Right lobe of liver (tissue), 4 donors: ENCODE measurements at regions not wholly inside any gene's neighbourhood (a gene's known extent, or its start where the extent isn't known, plus 50 kb on each side); places are given as distances from the start of the nearest gene placed in this dataset.

Experiments used
- POLR2A ChIP-seq: fragments of 450-650 bp; IDR thresholded peaks from one replicate; pipeline ENCODE4 v1.6.1; 2017; ENCODE audit warnings: antibody characterized with exemption, mild to moderate bottlenecking
- TF ChIP-seq, protein P1 (sequence below), 4 donors: fragments of 200-600 bp in 3 of 4; fragments of 450-650 bp in 1 of 4; IDR thresholded peaks; one replicate each; pipeline versions ENCODE4 v1.5.1 to v1.8.0; 2016 to 2022; ENCODE audit warnings: antibody characterized with exemption in 4 of 4, mild to moderate bottlenecking in 2 of 4
- donor health status: DM: no; HTN: no; CAD: no.
- donor health status: DM: no; HTN: no; CAD: no.
- donor health status: DM: no; HTN: yes; CAD: no.

DNA sequence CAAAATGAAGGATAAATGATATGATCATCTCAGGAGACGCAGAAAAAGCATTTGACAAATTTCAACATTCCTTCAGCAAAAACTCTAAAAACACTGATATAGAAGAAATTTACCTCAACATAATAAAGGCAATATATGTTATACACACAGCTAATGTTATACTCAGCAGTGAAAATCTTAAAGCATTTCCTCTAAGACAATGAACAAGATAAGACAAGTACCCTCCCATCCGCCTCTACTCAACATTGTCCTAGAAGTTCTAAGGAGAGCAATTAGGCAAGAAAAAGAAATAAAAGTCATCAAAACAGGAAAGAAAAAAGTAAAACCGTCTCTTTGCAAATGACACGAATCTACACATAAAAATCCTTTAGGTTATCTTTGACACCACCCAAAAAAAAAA lies 1432.8 kb downstream of the CDH11 start:
- TF ChIP-seq, protein P1, sequence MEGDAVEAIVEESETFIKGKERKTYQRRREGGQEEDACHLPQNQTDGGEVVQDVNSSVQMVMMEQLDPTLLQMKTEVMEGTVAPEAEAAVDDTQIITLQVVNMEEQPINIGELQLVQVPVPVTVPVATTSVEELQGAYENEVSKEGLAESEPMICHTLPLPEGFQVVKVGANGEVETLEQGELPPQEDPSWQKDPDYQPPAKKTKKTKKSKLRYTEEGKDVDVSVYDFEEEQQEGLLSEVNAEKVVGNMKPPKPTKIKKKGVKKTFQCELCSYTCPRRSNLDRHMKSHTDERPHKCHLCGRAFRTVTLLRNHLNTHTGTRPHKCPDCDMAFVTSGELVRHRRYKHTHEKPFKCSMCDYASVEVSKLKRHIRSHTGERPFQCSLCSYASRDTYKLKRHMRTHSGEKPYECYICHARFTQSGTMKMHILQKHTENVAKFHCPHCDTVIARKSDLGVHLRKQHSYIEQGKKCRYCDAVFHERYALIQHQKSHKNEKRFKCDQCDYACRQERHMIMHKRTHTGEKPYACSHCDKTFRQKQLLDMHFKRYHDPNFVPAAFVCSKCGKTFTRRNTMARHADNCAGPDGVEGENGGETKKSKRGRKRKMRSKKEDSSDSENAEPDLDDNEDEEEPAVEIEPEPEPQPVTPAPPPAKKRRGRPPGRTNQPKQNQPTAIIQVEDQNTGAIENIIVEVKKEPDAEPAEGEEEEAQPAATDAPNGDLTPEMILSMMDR (IDR thresholded peaks at IDR 0.05): no peak
- no peak for TF ChIP-seq POLR2A
